ENCODE measurements at regions not wholly inside any gene's neighbourhood (a gene's known extent, or its start where the extent isn't known, plus 50 kb on each side); places are given as distances from the start of the nearest gene placed in this dataset.

DNA sequence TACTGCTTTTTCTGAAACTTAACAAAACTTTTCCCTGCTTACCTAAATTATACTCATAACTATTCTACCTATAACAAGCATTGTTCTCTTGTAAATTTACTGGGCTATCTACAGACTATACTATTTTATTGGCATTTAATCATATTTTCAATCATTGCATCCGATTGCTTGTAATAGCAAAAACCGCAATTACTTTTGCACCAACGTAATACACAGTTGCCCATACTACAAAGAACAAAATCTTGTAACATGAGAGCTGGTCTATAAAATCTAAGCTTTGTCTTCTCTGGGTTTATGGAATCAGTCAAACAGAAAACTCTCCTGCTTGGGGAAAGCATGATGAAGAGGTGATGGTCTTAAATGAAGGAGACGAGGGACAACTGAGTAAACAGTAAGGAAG lies 463.4 kb upstream of the ST6GAL2 start:
- TF ChIP-seq, protein P1, sequence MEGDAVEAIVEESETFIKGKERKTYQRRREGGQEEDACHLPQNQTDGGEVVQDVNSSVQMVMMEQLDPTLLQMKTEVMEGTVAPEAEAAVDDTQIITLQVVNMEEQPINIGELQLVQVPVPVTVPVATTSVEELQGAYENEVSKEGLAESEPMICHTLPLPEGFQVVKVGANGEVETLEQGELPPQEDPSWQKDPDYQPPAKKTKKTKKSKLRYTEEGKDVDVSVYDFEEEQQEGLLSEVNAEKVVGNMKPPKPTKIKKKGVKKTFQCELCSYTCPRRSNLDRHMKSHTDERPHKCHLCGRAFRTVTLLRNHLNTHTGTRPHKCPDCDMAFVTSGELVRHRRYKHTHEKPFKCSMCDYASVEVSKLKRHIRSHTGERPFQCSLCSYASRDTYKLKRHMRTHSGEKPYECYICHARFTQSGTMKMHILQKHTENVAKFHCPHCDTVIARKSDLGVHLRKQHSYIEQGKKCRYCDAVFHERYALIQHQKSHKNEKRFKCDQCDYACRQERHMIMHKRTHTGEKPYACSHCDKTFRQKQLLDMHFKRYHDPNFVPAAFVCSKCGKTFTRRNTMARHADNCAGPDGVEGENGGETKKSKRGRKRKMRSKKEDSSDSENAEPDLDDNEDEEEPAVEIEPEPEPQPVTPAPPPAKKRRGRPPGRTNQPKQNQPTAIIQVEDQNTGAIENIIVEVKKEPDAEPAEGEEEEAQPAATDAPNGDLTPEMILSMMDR (IDR thresholded peaks at IDR 0.05): no peak
- TF ChIP-seq POLR2A (IDR thresholded peaks at IDR 0.05; ENCODE audit: low read depth) (no peak), POLR2AphosphoS5 (IDR thresholded peaks at IDR 0.05) (no peak)

All from esophagus muscularis mucosa (tissue), 3 donors.